ENCODE measurements at regions not wholly inside any gene's neighbourhood (a gene's known extent, or its start where the extent isn't known, plus 50 kb on each side); places are given as distances from the start of the nearest gene placed in this dataset.

DNA sequence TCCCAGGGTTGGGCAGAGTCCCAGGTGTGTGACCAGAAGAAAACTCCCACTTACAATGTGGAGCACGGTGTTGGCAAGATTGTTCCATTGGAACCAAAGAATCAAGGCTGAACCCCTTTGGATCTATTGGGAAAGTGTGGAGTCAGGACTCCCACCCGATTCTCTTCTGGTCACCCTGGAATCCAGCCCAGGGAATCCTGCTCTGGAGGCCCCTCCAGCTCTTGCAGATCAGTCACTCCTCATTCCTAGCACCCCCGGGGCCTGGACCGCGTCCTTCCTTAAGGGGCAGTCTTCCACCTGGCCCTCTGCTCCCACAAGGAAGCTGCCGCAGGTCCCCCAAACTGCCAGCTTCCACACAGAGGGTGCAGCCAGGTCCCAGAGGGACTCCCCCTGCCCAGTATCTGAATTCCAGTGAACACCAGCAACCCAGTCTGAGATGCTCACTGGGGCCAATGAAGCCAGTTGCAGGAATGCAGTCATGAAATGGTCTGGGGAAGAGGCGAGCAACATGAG lies 170.1 kb downstream of the GADD45G start:
- TF ChIP-seq, protein P1, sequence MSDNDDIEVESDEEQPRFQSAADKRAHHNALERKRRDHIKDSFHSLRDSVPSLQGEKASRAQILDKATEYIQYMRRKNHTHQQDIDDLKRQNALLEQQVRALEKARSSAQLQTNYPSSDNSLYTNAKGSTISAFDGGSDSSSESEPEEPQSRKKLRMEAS (IDR thresholded peaks at IDR 0.05; ENCODE audit: low read depth, low read length): no peak
- no peak for TF ChIP-seq POLR2A (IDR thresholded peaks at IDR 0.05; ENCODE audit: extremely low read depth, insufficient read length)
- no peak for TF ChIP-seq MYC (IDR thresholded peaks at IDR 0.05; ENCODE audit: low read depth, low read length)
- TF ChIP-seq, protein P2, sequence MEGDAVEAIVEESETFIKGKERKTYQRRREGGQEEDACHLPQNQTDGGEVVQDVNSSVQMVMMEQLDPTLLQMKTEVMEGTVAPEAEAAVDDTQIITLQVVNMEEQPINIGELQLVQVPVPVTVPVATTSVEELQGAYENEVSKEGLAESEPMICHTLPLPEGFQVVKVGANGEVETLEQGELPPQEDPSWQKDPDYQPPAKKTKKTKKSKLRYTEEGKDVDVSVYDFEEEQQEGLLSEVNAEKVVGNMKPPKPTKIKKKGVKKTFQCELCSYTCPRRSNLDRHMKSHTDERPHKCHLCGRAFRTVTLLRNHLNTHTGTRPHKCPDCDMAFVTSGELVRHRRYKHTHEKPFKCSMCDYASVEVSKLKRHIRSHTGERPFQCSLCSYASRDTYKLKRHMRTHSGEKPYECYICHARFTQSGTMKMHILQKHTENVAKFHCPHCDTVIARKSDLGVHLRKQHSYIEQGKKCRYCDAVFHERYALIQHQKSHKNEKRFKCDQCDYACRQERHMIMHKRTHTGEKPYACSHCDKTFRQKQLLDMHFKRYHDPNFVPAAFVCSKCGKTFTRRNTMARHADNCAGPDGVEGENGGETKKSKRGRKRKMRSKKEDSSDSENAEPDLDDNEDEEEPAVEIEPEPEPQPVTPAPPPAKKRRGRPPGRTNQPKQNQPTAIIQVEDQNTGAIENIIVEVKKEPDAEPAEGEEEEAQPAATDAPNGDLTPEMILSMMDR (IDR thresholded peaks at IDR 0.05; ENCODE audit: low read depth, low read length): no peak
- H3K4me3 ChIP-seq (ENCODE audit: low read depth, low read length): no peak overlapping the region
- no peak for DNase-seq (ENCODE audit: low read depth)

DNA sequence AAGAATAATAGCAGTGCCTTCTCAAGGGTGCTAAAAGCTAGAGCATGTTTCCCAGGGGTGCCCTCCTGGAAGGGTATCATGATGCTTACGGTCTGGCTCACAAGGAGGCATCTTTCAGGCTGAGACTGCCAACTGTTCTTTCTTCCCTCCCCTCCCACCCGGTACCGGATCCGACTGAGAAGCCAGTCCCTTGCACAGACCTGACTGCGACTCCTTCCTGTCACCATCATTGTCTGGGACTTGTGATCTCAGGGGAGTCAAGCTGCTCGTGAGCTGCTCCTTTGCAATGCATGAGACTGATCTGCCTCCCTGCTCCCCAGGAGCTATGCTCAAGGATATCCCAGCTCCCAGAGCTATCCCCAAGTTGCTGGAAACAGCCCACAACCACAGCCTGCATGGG lies 170.8 kb downstream of the GADD45G start:
- no peak overlapping the region for H3K4me3 ChIP-seq (ENCODE audit: low read depth, low read length)
- no peak for DNase-seq (ENCODE audit: low read depth)
- TF ChIP-seq, protein P1 (IDR thresholded peaks at IDR 0.05; ENCODE audit: low read depth, low read length): no peak
- TF ChIP-seq MYC (IDR thresholded peaks at IDR 0.05; ENCODE audit: low read depth, low read length) (no peak), POLR2A (IDR thresholded peaks at IDR 0.05; ENCODE audit: extremely low read depth, insufficient read length) (no peak)
- TF ChIP-seq, protein P2 (IDR thresholded peaks at IDR 0.05; ENCODE audit: low read depth, low read length): no peak

DNA sequence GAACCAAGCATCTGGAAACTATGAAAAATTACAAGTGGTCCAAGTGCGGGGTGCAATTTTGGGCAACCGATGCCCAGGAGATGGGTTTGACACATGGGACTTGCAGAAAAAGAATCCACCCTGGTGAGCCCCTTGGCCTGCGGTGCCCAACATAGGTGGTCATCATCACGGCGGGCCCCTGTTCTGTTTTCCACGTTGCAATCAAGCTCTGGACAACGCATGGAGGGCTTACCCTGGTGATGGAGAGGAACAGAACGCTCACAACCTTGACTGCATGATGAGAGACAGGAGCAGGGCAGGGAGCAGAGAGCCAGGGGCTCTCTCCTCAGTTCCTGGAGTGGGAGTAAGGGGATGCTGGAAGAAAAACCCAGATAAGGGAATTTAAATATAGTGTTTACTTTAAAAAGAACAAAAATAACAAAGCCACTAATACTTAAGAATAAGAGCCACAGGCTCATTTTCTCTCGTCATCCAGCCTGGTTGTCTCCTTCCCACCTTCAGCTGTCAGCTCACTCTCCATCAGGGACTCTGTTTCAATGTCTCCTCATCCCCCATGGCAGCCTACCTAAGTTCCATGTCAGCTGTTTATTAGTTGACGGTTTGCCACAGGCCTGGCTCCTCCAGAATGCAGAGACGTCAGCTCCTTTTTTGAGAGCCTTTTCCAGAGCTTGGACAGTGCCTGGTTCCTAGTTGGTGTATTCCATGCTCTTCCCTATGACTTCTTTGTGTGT lies 172.1 kb downstream of the GADD45G start:
- H3K4me3 ChIP-seq (ENCODE audit: low read depth, low read length): no peak overlapping the region
- TF ChIP-seq, protein P2 (IDR thresholded peaks at IDR 0.05; ENCODE audit: low read depth, low read length): no peak
- TF ChIP-seq POLR2A (IDR thresholded peaks at IDR 0.05; ENCODE audit: extremely low read depth, insufficient read length) (no peak), MYC (IDR thresholded peaks at IDR 0.05; ENCODE audit: low read depth, low read length) (no peak)
- TF ChIP-seq, protein P1 (IDR thresholded peaks at IDR 0.05; ENCODE audit: low read depth, low read length): no peak

DNA sequence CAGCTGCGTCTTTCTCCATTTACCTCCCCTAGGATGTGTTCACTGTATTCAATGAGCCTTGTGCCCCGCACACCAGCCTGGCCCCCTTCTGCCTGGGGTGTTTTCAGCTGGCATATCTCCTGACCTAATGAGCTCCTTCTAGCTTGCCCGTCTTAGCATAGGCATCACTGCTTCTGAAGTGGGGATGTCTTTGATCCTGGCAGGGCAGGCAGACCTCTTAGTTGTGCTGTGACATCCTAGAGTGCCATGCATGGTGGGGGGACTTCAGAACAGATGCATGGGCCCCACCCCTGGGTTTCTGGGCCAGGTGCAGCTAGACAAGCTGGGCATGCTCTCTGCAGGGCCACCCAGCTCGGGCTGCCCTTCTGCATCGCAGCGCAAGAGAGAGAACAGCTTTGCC lies 172.7 kb downstream of the GADD45G start:
- H3K4me3 ChIP-seq (ENCODE audit: low read depth, low read length): no peak overlapping the region
- no peak for DNase-seq (ENCODE audit: low read depth)
- TF ChIP-seq MYC (IDR thresholded peaks at IDR 0.05; ENCODE audit: low read depth, low read length) (no peak), POLR2A (IDR thresholded peaks at IDR 0.05; ENCODE audit: extremely low read depth, insufficient read length) (no peak)
- TF ChIP-seq, protein P1 (IDR thresholded peaks at IDR 0.05; ENCODE audit: low read depth, low read length): no peak
- TF ChIP-seq, protein P2 (IDR thresholded peaks at IDR 0.05; ENCODE audit: low read depth, low read length): no peak

More for the DNA sequence above, 172.1 kb downstream of the GADD45G start:
- no peak for DNase-seq (ENCODE audit: low read depth)

DNA sequence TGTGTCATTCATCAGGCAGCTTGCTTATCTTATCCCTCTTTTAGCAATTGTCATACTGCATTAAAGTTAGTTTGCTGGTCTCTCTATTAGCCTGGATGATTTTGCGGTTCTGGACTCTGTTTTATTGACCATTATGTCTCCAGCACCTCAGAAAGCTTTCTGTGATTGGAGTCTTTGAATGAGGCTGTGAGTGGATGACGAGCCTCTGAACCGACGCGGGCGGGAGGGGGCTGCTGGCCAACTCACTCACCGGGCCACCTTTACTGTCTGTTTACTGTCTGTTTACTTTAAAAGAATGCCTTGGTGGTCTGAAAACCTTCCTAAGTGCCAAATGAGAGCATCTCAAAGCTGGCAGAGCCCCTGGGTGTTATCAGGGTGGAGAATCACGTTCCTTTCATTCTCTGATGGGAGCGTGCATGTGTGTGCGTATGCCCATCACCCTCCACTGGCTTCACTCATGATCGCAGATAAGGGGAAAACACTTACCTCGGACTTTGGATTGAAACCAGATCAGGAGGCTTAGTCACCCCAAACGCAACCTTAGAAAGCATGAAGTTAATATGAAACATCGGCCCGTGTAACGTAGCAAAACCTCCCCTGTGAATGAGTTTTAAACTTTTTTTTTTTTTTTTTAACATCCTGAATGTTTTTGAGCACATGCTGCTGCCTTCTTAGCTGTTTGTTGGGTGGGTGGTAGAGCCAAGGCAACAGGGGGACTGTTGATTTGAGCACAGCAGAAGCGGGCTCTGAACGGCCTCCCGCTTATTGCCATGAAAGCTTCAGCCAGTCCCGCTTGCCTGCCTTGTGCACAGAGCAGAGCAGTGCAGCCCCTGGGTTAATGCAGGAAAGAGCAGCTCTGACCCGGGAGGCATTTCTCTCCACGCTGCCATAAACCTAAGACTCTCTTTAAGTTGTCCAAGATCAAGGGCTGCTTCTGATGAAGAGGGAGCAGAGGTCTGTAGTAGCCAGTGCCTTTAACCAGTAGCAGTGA lies 173.6 kb downstream of the GADD45G start:
- TF ChIP-seq, protein P2 (IDR thresholded peaks at IDR 0.05; ENCODE audit: low read depth, low read length): no peak
- TF ChIP-seq POLR2A (IDR thresholded peaks at IDR 0.05; ENCODE audit: extremely low read depth, insufficient read length) (no peak), MYC (IDR thresholded peaks at IDR 0.05; ENCODE audit: low read depth, low read length) (no peak)
- TF ChIP-seq, protein P1 (IDR thresholded peaks at IDR 0.05; ENCODE audit: low read depth, low read length): no peak
- DNase-seq (ENCODE audit: low read depth): no peak

More for the DNA sequence above, 173.6 kb downstream of the GADD45G start:
- H3K4me3 ChIP-seq (ENCODE audit: low read depth, low read length): no peak overlapping the region
